ENCODE measurements at regions not wholly inside any gene's neighbourhood (a gene's known extent, or its start where the extent isn't known, plus 50 kb on each side); places are given as distances from the start of the nearest gene placed in this dataset.
"Not testable (repeated sequence)": the region's sequence is repeated elsewhere in the genome, so short reads cannot be mapped to it uniquely, and the experiment has no call there.

DNA sequence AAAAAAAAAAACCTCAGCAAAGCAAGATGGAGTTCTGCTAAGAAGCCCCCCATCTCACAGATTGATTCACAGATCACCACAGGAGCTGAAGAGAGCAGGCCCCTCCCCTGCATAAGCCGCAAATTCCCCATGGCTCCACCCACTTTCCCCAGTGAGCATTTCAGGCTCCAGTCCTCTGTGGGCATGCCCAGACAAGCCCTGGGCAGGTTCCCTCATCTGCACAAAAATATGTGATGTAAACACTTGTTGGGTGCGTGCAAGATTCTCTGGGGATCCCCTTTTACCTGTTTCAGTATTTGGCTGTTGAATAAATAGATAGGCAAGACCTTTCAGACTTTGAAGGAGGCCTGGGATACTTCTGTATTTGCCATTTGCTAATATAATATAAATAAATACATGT, 514.3 kb downstream of the PCDH7 start:
- H3K27ac Mint-ChIP-seq: no peak overlapping the region
- DNase-seq (no peak), ATAC-seq (no peak)
- CTCF ChIA-PET: no interaction called here
- H3K4me3 Mint-ChIP-seq: no peak overlapping the region
- no peaks in the 10 kb centered on the region for H3K4me1 Mint-ChIP-seq
- no peaks in the 10 kb centered on the region for H3K27me3 Mint-ChIP-seq
- peaks cover 6% of the 10 kb centered on the region for H3K9me3 Mint-ChIP-seq (ENCODE audit: low read depth)
- no peaks in the 10 kb centered on the region for H3K36me3 Mint-ChIP-seq

- H3K4me1 Mint-ChIP-seq: no peaks in the 10 kb centered on the region
- no peaks in the 10 kb centered on the region for H3K27me3 Mint-ChIP-seq
- H3K4me3 Mint-ChIP-seq: no peak overlapping the region
- no peaks in the 10 kb centered on the region for H3K36me3 Mint-ChIP-seq
- CTCF ChIA-PET: no interaction called here
- H3K27ac Mint-ChIP-seq: no peak overlapping the region
- DNase-seq (no peak), ATAC-seq (no peak)
- peaks cover 6% of the 10 kb centered on the region for H3K9me3 Mint-ChIP-seq (ENCODE audit: low read depth)
These were observed 514.7 kb downstream of the PCDH7 start for GRCh38 chr4:31234901-31235300.

GRCh38 chr4:31236020-31236638, 516.0 kb downstream of the PCDH7 start:
- no peaks in the 10 kb centered on the region for H3K27me3 Mint-ChIP-seq
- peaks cover 3% of the 10 kb centered on the region for H3K9me3 Mint-ChIP-seq (ENCODE audit: low read depth)
- H3K4me1 Mint-ChIP-seq: no peaks in the 10 kb centered on the region
- H3K36me3 Mint-ChIP-seq: no peaks in the 10 kb centered on the region
- no peak for DNase-seq
- no peak for ATAC-seq
- H3K27ac Mint-ChIP-seq: no peak overlapping the region
- CTCF ChIA-PET: no interaction called here
- no peak overlapping the region for H3K4me3 Mint-ChIP-seq

DNA sequence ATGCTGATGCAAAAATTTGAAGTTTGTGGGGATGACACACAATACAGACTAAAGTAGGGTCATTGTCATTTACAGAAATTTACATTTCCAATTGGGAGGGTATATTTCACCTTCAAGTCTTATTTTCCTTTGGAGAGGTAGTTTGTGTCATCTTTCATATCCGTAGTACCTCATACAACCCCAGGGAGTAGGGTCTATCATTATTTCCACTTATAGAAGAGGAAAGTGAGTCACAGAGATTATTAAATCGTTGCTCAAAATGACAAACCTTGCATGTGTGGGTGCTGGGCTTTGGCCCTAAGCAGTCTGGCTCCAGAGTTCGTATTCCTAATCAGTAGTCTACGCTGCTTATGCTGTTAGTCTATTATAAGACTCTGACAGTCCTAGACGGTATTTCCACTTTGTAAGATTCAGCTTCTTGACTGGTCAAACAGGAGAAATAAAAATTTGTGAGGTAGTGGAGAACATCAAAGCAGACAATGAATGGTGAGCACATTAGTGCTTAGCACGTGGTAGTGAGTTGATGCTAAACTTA, 516.5 kb downstream of the PCDH7 start:
- Mint-ChIP-seq H3K36me3 (no peaks in the 10 kb centered on the region), H3K9me3 (ENCODE audit: low read depth) (peaks cover 9% of the 10 kb centered on the region), H3K4me1 (no peaks in the 10 kb centered on the region), H3K27ac (no peak overlapping the region), H3K27me3 (no peaks in the 10 kb centered on the region), H3K4me3 (no peak overlapping the region)
- CTCF ChIA-PET: no interaction called here
- ATAC-seq (no peak), DNase-seq (no peak)

DNA sequence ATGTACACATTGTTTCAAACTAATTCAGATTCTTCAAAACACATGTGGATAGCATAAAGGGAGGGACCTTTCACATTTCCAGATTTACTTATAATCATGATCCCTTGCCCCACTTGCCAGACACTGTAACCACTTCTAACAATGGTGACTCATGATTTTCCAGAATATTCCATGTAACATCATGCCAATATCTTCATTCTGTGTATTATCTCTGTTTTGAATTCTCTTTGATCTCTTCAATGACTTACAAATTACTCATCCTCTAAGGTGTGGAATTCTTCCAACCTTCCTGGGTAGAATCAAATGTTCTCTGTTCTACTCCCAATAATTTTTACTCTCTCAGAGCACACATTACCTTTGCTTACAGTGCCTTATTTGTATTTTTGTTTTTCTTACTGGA, 517.1 kb downstream of the PCDH7 start:
- DNase-seq: no peak
- peaks cover 11% of the 10 kb centered on the region for H3K9me3 Mint-ChIP-seq (ENCODE audit: low read depth)
- H3K4me3 Mint-ChIP-seq: no peak overlapping the region
- H3K4me1 Mint-ChIP-seq: no peaks in the 10 kb centered on the region
- no peak overlapping the region for H3K27ac Mint-ChIP-seq
- no peaks in the 10 kb centered on the region for H3K27me3 Mint-ChIP-seq
- no peak for ATAC-seq
- H3K36me3 Mint-ChIP-seq: no peaks in the 10 kb centered on the region
- CTCF ChIA-PET: no interaction called here

GRCh38 chr4:31239886-31240285, 519.7 kb downstream of the PCDH7 start:
- Mint-ChIP-seq H3K27ac (no peak overlapping the region), H3K9me3 (ENCODE audit: low read depth) (peaks cover 18% of the 10 kb centered on the region), H3K27me3 (no peaks in the 10 kb centered on the region), H3K36me3 (no peaks in the 10 kb centered on the region), H3K4me1 (no peaks in the 10 kb centered on the region), H3K4me3 (no peak overlapping the region)
- ATAC-seq: no peak
- no peak for DNase-seq
- CTCF ChIA-PET: no interaction called here

DNA sequence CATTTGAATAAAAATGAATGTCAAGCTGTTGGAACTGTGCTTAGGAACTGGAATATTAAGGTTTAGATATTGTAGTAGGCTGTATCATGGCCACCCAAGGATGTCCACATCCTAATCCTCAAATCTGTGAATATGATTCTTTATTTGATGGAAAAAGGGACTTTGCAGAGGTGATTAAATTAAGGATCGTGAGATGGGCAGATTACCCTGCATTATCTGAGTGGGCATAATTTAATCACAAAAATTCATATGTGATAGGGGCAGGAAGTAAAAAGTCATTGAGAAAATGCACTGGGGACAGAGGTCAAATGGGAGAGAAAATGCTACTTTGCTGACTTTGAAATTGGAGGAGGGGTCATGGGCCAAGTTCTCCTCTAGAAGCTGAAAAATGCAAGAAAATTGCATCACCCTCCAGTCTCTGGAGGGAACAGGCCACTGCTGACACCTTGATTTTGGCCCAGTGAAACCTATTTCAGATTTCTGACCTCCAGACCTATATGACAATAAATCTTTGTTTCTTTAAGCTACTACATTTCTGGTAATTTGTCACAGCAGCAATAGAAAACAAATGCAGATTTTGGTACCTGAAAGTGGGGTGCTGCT, 521.4 kb downstream of the PCDH7 start:
- DNase-seq: no peak
- ATAC-seq: no peak
- no peaks in the 10 kb centered on the region for H3K27me3 Mint-ChIP-seq
- H3K36me3 Mint-ChIP-seq: no peaks in the 10 kb centered on the region
- CTCF ChIA-PET: no interaction called here
- no peak overlapping the region for H3K27ac Mint-ChIP-seq
- peaks cover 20% of the 10 kb centered on the region for H3K9me3 Mint-ChIP-seq (ENCODE audit: low read depth)
- H3K4me3 Mint-ChIP-seq: no peak overlapping the region
- H3K4me1 Mint-ChIP-seq: no peaks in the 10 kb centered on the region

GRCh38 chr4:31246856-31247255, 526.7 kb downstream of the PCDH7 start:
- no peaks in the 10 kb centered on the region for H3K36me3 Mint-ChIP-seq
- H3K9me3 Mint-ChIP-seq (ENCODE audit: low read depth): peaks cover 12% of the 10 kb centered on the region
- DNase-seq (no peak), ATAC-seq (no peak)
- no peak overlapping the region for H3K4me3 Mint-ChIP-seq
- H3K27me3 Mint-ChIP-seq: no peaks in the 10 kb centered on the region
- no peaks in the 10 kb centered on the region for H3K4me1 Mint-ChIP-seq
- CTCF ChIA-PET: no interaction called here
- H3K27ac Mint-ChIP-seq: no peak overlapping the region

DNA sequence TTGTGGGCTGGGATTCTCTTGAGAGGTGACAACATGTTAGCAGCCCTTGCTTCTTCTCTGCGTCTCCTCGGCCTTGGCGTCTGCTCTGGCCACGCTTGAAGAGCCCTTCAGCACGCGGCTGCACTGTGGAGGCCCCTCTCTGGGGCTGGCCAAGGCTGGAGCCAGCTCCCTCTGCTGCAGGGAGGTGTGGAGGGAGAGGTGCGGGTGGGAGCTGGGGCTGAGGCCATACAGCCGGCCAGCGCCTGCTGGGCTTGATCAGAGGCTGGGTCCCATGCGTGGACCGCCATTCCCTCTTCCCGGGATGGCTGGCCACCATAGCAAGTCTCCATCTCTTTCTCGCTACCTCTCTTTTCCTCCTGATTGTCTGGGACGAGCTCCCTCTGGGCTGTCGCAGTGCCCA, 539.0 kb downstream of the PCDH7 start:
- no peaks in the 10 kb centered on the region for H3K27me3 Mint-ChIP-seq
- H3K9me3 Mint-ChIP-seq (ENCODE audit: low read depth): peaks cover 17% of the 10 kb centered on the region
- H3K36me3 Mint-ChIP-seq: no peaks in the 10 kb centered on the region
- no peak overlapping the region for H3K4me3 Mint-ChIP-seq
- H3K4me1 Mint-ChIP-seq: no peaks in the 10 kb centered on the region
- CTCF ChIA-PET: no interaction called here
- DNase-seq (no peak), ATAC-seq (no peak)
- H3K27ac Mint-ChIP-seq: no peak overlapping the region

- no peak for DNase-seq
- Mint-ChIP-seq H3K27ac (no peak overlapping the region), H3K36me3 (no peaks in the 10 kb centered on the region), H3K4me1 (no peaks in the 10 kb centered on the region), H3K27me3 (no peaks in the 10 kb centered on the region), H3K9me3 (ENCODE audit: low read depth) (peaks cover 11% of the 10 kb centered on the region), H3K4me3 (no peak overlapping the region)
- CTCF ChIA-PET: no interaction called here
- ATAC-seq: no peak
These were observed 541.5 kb downstream of the PCDH7 start for GRCh38 chr4:31261632-31262031.

DNA sequence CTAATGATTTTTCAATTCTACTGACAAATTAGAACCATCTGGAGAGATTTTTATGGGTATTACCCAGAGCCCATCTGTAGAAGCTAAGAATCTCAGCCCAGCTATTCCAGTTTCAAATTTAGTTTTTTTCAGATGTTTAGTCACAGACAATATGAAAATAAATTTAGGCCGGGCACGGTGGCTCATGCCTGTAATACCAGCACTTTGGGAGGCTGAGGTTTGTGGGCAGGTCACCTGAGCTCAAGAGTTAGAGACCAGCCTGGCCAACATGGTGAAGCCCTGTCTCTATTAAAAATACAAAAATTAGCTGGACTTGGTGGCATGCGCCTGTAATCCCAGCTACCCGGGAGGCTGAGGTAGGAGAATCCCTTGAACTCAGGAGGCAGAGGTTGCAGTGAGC, 545.9 kb downstream of the PCDH7 start:
- H3K27me3 Mint-ChIP-seq; H3K4me1 Mint-ChIP-seq; H3K4me3 Mint-ChIP-seq; H3K27ac Mint-ChIP-seq; CTCF ChIA-PET; H3K9me3 Mint-ChIP-seq (ENCODE audit: low read depth); H3K36me3 Mint-ChIP-seq; DNase-seq; ATAC-seq: not testable (repeated sequence)

- CTCF ChIA-PET: no interaction called here
- Mint-ChIP-seq H3K27me3 (no peaks in the 10 kb centered on the region), H3K27ac (no peak overlapping the region), H3K36me3 (no peaks in the 10 kb centered on the region), H3K9me3 (ENCODE audit: low read depth) (peaks cover 4% of the 10 kb centered on the region), H3K4me3 (no peak overlapping the region), H3K4me1 (no peaks in the 10 kb centered on the region)
- ATAC-seq: no peak
- DNase-seq: no peak
These were observed 552.3 kb downstream of the PCDH7 start for GRCh38 chr4:31272331-31273061.

DNA sequence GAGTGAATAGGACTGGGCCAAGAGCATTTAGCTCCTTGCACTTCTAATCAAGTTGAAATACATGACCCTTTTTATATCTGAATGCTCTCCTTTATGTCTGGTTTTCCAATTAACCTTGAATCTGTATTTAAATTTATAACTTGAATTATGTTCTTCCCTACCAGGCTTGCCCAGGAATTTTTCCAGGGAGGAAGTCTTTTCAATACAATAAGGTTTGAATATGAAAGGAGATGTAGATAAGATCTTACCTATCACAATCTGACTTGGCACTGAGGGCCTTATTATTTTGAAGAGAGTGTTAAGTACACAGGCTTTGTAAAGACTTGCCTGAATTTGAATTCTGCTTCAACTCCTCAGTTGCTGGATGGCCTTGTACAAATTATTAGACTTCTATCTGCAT, 555.7 kb downstream of the PCDH7 start:
- Mint-ChIP-seq H3K4me3 (no peak overlapping the region), H3K27ac (no peak overlapping the region), H3K36me3 (no peaks in the 10 kb centered on the region), H3K4me1 (no peaks in the 10 kb centered on the region), H3K27me3 (no peaks in the 10 kb centered on the region), H3K9me3 (ENCODE audit: low read depth) (peaks cover 9% of the 10 kb centered on the region)
- CTCF ChIA-PET: no interaction called here
- ATAC-seq: no peak
- DNase-seq: no peak

DNA sequence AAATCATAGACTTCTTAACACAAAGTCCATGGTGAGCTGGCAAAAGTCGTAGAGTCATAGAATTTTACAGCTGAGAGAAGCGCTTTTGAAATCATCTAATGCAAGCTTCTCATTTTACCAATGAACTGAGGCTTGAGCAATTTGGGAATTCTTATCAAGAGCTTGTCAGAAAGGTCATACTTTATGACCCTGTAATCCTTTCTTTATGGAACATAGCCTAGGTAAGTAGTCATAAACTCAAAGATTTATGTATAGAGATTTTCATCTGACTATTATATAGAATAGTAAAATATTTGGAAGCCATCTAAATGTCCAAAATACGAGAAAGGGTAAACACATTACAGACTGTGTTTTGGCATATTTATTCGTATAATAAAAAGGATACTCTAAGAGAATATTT, 563.5 kb downstream of the PCDH7 start:
- Mint-ChIP-seq H3K27me3 (no peaks in the 10 kb centered on the region), H3K4me3 (no peak overlapping the region), H3K4me1 (no peaks in the 10 kb centered on the region), H3K36me3 (no peaks in the 10 kb centered on the region), H3K27ac (no peak overlapping the region), H3K9me3 (ENCODE audit: low read depth) (peaks cover 5% of the 10 kb centered on the region)
- CTCF ChIA-PET: no interaction called here
- ATAC-seq: no peak
- DNase-seq: no peak
